ENCODE measurements at regions not wholly inside any gene's neighbourhood (a gene's known extent, or its start where the extent isn't known, plus 50 kb on each side); places are given as distances from the start of the nearest gene placed in this dataset.
"Not testable (repeated sequence)": the region's sequence is repeated elsewhere in the genome, so short reads cannot be mapped to it uniquely, and the experiment has no call there.

DNA sequence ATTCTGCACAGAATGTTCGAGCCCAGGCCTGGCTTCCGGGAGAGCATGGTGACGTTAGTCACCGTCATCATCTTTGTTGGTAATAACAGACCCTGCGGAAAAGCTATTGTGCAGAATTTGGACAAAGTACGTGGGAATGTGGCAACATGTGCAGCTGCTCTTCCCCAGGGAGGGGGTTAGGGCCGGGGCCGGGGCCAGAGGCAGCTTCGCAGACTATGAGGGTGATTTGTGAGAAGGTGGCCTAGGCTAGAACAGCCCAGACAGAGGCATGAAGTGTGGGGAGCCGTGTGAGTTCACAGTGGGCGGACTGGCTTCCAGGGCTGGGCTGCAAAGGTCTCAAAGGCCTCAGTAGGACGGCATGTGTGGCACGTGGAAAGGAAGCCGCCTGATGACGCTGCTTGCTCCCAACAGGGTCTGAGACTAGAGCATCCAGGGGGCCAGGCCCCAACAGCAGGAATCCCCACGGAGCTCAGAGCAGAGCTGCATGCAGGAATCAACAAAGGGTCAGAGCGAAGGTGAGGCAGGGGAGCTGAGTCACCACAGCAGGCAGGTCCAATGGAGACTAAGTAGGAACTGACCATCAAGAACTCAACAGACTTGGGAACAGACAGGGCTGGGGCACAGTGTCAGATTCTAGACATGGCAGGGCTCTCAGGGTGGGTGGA is 109.2 kb downstream of the NPIPB11 start:
- DNase-seq, result not testable (repeated sequence)

DNA sequence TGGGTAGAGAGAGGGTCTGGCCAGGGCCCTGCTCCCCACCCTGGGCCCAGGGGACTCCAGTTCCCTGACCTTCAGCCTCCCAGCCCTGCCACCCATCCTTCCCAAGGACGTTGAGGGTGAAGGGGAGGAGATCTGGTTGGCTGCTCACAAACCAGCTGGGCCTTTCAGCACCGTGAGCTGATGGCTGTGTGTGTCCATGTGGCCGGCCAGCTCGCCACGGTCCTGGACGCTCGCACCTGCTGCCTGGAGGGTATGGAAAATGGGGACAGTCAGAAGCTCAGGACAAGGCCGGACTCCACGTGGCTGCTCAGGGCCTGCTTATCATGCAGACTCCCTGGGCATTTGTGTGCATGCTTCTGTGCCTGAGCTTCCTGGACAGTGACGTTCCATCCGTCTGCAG is 110.3 kb downstream of the NPIPB11 start:
- not testable (repeated sequence) for DNase-seq

- DNase-seq, result not testable (repeated sequence)
These were observed 111.3 kb downstream of the NPIPB11 start for GRCh38 chr16:29294951-29295795.

DNA sequence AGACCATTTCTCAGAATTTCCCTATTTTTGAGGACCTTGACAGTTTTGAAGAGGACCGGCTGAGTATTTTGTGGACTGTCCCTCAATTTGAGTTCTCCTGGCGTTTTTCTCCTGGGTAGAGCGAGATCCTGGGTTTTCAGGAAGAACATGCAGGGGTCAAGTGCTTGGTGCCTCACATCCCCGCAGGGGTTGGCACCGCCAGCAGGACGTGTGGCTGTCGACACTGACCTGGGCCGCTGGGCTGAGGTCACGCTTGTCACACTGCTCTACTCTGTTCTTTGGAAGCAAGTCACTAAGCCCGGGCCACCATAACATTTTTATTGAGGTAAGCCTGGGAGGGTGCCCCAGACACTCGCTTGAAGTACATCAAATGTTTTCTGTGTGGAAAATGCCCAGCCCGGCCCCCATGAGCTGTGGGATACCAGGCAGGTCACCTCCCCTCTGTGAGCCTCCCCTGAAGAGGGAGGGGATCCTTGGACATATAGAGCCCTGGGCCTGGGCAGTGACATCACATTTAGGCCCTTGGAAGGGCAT is 112.0 kb downstream of the NPIPB11 start:
- DNase-seq, result not testable (repeated sequence)

DNA sequence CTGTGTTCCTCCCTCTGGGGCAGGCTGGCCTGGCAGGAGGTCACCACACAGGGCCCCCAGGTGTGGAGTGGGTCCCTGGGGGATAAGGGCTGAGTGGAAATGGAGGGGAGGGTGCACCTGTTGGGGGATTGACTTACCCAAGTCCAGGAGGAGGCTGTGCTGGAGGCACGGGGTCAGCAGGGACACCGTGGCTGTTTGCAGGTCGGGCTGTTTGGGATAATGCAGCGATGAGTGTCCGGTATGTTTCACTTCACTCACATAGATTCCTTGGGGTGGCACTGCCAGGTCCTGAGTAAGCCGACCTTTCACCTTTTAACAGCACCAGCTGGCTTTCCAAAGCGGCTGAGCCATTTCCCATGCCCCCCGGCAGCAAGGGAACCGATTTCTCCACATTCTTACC is 113.0 kb downstream of the NPIPB11 start:
- DNase-seq, result not testable (repeated sequence)

DNA sequence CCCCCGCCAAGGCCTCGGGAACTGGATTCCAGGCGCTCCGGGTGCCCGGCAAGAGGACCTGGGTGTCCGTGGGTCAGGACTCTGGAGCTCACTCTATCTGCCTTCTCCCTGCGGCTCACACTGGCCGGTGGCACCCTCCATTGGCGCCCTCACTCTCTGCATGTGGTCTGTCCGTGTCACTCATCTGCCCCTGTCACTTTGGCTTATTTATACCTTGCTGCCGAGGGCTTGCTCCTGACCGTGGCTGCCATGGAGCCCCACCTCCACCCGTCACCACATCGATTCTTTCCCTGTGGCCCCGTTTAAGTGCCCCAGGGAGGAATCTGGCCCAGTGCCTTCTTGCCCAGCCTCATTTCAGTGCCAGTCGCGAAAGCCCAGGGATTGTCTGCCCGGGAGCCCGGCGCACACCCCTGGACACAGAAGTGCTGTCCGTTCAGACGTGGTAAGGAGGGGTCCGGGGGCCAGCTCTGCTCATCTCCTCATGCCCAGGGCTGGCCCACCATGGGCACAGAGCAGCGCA is 113.5 kb downstream of the NPIPB11 start:
- DNase-seq, result not testable (repeated sequence)

DNA sequence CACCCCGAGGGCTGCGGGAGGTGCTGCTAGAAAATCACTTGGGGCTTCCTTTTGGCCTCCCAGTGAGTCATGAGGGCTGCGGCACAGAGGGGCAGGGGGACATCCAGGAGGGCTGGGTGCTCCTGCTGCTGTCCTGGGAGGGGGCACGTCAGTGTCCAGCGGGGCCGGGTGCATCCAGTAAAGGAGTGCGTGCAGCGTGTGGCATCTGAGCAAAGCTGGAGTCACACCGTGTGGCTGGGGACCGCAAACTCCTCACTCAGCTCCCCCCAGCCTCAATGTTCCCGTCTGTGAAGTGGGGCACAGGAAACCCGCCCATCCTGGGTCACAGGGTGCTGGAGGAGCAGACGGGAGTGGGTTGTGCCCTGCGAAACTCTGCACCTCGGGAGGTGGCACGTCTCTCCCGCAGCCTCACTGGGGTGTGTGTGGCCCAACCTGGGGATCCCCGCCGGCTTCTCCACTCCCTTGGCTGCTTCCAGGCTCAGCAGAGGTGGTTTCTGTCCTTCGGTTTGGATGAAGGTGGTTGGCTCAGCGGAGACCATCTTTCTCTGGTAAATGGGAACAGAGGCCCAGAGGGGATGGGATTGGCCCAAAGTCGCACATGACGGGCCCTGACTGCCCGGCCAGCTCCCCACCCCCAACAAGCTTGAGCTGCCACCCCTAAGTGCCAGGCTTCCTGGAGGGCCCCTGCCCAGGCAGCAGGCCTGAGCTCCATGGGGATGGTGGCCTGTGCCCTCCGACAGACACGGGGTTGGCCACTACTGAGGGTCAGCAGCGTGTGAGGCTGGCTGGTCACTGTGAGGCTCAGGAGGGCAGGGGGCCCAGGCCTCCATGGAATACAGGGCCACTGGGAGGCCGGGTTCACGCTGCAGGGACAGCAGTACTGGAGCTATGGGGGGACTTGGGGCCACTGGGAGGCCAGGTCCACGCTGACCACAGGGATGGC is 114.9 kb downstream of the NPIPB11 start:
- DNase-seq, result not testable (repeated sequence)

- peak; percentile 81 for DNase-seq
These were observed 115.8 kb downstream of the NPIPB11 start for GRCh38 chr16:29290631-29291247.

DNA sequence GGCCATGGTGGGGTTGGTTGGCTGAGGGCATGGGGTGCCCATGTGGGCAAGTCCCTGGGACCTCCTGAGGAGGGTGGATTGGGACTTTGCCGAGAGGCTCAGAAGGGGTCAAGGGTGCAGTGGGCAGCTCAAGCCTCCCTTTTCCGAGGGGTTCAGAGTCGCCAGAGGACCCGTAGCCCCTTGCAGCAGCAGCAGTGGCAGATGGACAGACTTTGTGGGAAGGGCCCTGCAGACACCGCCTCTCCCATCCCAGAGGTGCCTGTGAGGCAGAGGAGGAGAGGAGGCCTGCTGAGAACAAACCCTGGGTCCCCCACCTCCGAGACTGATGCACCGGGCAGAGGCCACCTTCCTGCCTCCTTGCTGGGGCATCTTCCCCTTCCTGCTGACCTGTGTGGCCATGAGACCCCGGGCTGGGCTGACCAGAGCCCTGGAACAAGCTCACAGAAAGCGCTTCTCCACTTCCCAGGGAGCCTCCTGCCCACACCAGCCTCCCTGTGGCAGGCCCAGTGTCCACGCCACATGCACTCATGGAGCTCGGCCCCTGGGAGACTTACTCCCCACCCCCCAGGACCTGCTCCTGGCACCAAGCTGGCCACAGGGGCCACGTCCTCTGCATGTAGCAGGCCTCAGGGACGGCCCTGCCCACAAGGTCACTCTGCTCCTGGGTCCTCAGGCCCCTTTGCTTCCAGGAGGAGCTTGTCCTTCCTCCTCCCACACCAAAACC is 116.8 kb downstream of the NPIPB11 start:
- DNase-seq, result not testable (repeated sequence)

- DNase-seq, result not testable (repeated sequence)
These were observed 117.6 kb downstream of the NPIPB11 start for GRCh38 chr16:29288711-29289474.

GRCh38 chr16:29287871-29288535 is 118.5 kb downstream of the NPIPB11 start:
- peak; percentile 38 for DNase-seq

- DNase-seq, result not testable (repeated sequence)
These were observed 119.3 kb downstream of the NPIPB11 start for GRCh38 chr16:29287246-29287645.

DNA sequence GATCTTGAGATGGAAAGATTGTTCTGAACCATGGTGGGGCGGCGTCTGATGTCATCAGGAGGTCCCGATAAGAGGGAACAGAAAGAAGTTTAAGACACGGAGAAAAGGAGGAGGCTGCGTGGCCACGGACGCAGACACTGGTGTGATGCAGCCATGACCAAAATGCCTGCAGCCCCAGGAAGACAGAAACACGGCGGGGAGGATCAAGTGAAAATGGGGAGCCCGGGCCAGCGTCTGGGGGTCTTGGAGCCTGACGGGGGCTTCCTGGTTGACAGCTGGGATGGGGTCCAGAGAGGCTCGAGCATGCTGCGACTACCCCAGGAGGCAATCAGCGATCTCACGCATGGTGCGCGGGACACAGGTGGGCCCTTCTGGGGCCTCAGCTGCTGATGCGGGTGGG is 119.7 kb downstream of the NPIPB11 start:
- not testable (repeated sequence) for DNase-seq

- not testable (repeated sequence) for DNase-seq
These were observed 120.3 kb downstream of the NPIPB11 start for GRCh38 chr16:29286161-29286560.

DNA sequence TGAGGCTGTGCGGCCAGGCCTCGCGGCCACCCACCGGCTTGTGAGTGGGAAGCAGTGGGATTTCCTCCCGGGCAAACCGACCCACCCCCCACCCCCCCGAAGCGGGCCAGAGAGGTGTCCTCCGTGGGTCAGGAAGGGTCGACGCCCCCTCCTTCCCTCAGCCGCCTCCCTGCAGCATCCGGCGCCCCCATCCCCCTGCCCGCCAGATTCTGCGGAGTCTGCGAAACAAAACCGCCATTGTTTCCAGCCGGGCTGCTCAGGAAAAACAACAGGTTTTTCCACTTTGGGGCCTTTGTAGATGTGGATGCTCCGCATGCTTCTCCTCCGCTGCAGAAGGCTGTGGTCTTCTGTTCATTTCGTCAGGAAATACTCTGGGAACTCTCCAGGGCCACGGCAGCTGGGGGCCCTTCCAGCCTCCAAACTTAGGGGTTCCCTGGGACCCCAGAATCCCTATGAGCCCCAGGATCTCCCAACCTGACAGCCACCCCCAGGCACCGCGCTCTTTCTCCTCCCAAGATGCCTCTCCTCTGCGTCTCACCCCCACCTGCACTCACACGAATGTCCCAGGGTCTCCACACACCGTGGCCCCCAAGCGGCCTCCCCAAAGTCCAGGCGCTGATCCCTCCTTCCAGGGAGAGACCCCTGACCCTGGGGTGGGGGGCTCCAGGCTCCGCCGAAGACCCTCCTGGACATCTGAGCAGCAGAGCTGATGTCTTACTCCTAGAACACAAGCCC is 121.2 kb downstream of the NPIPB11 start:
- DNase-seq, result not testable (repeated sequence)

- DNase-seq, result not testable (repeated sequence)
These were observed 121.8 kb downstream of the NPIPB11 start for GRCh38 chr16:29284723-29285122.

DNA sequence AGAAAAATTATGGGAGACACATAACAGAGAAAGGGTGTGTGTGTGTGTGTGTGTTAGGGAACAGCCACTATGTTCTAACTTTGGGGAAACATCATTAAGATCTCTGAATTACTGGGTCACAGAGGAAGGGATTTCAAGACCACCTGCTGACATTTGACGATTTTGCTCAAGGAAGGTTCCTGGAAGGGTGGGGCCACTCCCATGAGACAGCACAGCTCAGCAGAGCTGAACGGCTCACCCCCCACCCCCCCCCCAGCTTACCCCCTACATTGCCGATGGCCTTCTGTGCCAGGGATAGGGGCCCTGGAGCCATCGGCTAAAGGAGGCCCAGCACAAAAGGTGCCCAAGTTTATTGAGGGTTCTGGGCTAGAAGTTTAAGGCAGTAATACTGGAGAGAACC is 122.4 kb downstream of the NPIPB11 start:
- DNase-seq, result not testable (repeated sequence)

Measured in muscle of arm (tissue), 1 donor.